ENCODE measurements at regions not wholly inside any gene's neighbourhood (a gene's known extent, or its start where the extent isn't known, plus 50 kb on each side); places are given as distances from the start of the nearest gene placed in this dataset.

DNA sequence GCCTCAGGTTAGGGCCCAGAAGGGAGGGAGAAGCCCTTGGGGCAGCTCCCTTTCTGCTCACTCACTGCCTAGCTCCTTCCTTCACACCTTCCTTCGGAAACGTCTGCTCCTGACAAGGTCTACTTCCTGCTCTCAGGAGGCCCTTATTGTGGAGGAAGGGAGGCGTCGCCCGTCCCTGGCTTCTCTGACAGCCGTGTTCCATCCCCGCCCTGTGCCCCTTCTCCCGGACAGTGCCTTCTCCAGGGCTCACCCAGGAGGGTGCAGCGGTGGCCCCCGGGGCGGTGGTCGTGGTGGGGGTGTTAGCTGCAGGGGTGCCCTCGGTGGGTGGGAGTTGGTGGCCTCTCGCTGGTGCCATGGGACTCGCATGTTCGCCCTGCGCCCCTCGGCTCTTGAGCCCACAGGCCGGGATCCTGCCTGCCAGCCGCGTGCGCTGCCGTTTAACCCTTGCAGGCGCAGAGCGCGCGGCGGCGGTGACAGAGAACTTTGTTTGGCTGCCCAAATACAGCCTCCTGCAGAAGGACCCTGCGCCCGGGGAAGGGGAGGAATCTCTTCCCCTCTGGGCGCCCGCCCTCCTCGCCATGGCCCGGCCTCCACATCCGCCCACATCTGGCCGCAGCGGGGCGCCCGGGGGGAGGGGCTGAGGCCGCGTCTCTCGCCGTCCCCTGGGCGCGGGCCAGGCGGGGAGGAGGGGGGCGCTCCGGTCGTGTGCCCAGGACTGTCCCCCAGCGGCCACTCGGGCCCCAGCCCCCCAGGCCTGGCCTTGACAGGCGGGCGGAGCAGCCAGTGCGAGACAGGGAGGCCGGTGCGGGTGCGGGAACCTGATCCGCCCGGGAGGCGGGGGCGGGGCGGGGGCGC, 231.9 kb downstream of the SEC14L1 start:
- Histone ChIP-seq H3K4me1 (ENCODE audit: control insufficient read depth, insufficient read depth, low read length) (peaks cover 15% of the 10 kb centered on the region), H3K9me3 (ENCODE audit: control insufficient read depth, insufficient read depth, low read depth, low read length) (no peaks in the 10 kb centered on the region), H3K36me3 (ENCODE audit: control insufficient read depth in 2 of 2, insufficient read depth in 1 of 2, low read length in 2 of 2) (no peaks in the 10 kb centered on the region), H3K4me3 (ENCODE audit: low read depth, low read length) (peak overlapping the region; percentile 76), H3K27ac (ENCODE audit: extremely low read depth, low read depth, low read length) (peak overlapping the region; percentile 47; the same call in 1 of the 2 replicates)
- ChIA-PET CTCF (interaction anchor here (0.8 to 1.3 kb wide), 3 partner anchors 42 to 92 kb away, joined by 3 to 5 read pairs (median 3); no protein-coding TSS in a partner anchor), POLR2A (interaction anchor here (0.6 to 1.5 kb wide), 3 partner anchors 9 to 366 kb away, joined by 3 to 5 read pairs (median 3); no protein-coding TSS in a partner anchor)
- TF ChIP-seq, protein P1, sequence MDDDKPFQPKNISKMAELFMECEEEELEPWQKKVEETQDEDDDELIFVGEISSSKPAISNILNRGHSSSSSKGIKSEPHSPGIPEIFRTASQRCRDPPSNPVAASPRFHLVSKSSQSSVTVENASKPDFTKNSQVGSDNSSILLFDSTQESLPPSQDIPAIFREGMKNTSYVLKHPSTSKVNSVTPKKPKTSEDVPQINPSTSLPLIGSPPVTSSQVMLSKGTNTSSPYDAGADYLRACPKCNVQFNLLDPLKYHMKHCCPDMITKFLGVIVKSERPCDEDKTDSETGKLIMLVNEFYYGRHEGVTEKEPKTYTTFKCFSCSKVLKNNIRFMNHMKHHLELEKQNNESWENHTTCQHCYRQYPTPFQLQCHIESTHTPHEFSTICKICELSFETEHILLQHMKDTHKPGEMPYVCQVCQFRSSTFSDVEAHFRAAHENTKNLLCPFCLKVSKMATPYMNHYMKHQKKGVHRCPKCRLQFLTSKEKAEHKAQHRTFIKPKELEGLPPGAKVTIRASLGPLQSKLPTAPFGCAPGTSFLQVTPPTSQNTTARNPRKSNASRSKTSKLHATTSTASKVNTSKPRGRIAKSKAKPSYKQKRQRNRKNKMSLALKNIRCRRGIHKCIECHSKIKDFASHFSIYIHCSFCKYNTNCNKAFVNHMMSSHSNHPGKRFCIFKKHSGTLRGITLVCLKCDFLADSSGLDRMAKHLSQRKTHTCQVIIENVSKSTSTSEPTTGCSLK (tag by site-specific recombination; IDR thresholded peaks at IDR 0.05), result no peak; the same call in 1 of the 2 replicates
- TF ChIP-seq FEZF1 (tag by site-specific recombination; IDR thresholded peaks at IDR 0.05), result no peak
- peak; percentile 64; the same call in 1 of the 2 replicates for TF ChIP-seq BCL11A (tag by site-specific recombination; IDR thresholded peaks at IDR 0.05; ENCODE audit: low read depth)
- TF ChIP-seq ZNF843 (tag by site-specific recombination; IDR thresholded peaks at IDR 0.05), result peak; percentile 38; the same call in 1 of the 2 replicates
- no peak for TF ChIP-seq ZNF146 (tag by site-specific recombination; IDR thresholded peaks at IDR 0.05)
- TF ChIP-seq BCL11B (tag by site-specific recombination; IDR thresholded peaks at IDR 0.05; ENCODE audit: low read depth), result no peak
- TF ChIP-seq ZNF561 (tag by site-specific recombination; IDR thresholded peaks at IDR 0.05; ENCODE audit: borderline replicate concordance), result peak; percentile 90
- no peak for TF ChIP-seq REPIN1 (tag by site-specific recombination; IDR thresholded peaks at IDR 0.05; ENCODE audit: low read depth)
- peak; percentile 72 for TF ChIP-seq ZEB2 (tag by site-specific recombination; IDR thresholded peaks at IDR 0.05)
- TF ChIP-seq, protein P2, sequence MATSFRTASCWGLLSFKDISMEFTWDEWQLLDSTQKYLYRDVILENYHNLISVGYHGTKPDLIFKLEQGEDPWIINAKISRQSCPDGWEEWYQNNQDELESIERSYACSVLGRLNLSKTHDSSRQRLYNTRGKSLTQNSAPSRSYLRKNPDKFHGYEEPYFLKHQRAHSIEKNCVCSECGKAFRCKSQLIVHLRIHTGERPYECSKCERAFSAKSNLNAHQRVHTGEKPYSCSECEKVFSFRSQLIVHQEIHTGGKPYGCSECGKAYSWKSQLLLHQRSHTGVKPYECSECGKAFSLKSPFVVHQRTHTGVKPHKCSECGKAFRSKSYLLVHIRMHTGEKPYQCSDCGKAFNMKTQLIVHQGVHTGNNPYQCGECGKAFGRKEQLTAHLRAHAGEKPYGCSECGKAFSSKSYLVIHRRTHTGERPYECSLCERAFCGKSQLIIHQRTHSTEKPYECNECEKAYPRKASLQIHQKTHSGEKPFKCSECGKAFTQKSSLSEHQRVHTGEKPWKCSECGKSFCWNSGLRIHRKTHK (tag by site-specific recombination; IDR thresholded peaks at IDR 0.05), result no peak
- peak; percentile 56; the same call in 1 of the 2 replicates for TF ChIP-seq KLF8 (tag by site-specific recombination; IDR thresholded peaks at IDR 0.05)
- TF ChIP-seq, protein P3, sequence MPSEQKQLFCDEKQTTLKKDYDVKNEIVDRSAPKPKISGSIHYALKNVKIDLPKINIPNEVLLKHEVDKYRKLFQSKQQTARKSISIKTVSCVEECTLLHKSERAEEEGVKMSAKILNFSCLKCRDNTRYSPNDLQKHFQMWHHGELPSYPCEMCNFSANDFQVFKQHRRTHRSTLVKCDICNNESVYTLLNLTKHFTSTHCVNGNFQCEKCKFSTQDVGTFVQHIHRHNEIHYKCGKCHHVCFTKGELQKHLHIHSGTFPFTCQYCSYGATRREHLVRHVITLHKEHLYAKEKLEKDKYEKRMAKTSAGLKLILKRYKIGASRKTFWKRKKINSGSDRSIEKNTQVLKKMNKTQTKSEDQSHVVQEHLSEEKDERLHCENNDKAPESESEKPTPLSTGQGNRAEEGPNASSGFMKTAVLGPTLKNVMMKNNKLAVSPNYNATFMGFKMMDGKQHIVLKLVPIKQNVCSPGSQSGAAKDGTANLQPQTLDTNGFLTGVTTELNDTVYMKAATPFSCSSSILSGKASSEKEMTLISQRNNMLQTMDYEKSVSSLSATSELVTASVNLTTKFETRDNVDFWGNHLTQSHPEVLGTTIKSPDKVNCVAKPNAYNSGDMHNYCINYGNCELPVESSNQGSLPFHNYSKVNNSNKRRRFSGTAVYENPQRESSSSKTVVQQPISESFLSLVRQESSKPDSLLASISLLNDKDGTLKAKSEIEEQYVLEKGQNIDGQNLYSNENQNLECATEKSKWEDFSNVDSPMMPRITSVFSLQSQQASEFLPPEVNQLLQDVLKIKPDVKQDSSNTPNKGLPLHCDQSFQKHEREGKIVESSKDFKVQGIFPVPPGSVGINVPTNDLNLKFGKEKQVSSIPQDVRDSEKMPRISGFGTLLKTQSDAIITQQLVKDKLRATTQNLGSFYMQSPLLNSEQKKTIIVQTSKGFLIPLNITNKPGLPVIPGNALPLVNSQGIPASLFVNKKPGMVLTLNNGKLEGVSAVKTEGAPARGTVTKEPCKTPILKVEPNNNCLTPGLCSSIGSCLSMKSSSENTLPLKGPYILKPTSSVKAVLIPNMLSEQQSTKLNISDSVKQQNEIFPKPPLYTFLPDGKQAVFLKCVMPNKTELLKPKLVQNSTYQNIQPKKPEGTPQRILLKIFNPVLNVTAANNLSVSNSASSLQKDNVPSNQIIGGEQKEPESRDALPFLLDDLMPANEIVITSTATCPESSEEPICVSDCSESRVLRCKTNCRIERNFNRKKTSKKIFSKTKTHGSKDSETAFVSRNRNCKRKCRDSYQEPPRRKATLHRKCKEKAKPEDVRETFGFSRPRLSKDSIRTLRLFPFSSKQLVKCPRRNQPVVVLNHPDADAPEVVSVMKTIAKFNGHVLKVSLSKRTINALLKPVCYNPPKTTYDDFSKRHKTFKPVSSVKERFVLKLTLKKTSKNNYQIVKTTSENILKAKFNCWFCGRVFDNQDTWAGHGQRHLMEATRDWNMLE (tag by site-specific recombination; conservative IDR thresholded peaks at IDR 0.05; ENCODE audit: low read depth), result no peak
- TF ChIP-seq, protein P4, sequence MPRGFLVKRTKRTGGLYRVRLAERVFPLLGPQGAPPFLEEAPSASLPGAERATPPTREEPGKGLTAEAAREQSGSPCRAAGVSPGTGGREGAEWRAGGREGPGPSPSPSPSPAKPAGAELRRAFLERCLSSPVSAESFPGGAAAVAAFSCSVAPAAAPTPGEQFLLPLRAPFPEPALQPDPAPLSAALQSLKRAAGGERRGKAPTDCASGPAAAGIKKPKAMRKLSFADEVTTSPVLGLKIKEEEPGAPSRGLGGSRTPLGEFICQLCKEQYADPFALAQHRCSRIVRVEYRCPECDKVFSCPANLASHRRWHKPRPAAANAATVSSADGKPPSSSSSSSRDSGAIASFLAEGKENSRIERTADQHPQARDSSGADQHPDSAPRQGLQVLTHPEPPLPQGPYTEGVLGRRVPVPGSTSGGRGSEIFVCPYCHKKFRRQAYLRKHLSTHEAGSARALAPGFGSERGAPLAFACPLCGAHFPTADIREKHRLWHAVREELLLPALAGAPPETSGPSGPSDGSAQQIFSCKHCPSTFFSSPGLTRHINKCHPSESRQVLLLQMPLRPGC (tag by site-specific recombination; IDR thresholded peaks at IDR 0.05), result no peak
- TF ChIP-seq, protein P5, sequence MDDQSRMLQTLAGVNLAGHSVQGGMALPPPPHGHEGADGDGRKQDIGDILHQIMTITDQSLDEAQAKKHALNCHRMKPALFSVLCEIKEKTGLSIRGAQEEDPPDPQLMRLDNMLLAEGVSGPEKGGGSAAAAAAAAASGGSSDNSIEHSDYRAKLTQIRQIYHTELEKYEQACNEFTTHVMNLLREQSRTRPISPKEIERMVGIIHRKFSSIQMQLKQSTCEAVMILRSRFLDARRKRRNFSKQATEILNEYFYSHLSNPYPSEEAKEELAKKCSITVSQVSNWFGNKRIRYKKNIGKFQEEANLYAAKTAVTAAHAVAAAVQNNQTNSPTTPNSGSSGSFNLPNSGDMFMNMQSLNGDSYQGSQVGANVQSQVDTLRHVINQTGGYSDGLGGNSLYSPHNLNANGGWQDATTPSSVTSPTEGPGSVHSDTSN (CRISPR knock-in tag; IDR thresholded peaks at IDR 0.05), result peak; percentile 90
- TF ChIP-seq ZNF157 (tag by site-specific recombination; IDR thresholded peaks at IDR 0.05), result no peak
- TF ChIP-seq, protein P6, sequence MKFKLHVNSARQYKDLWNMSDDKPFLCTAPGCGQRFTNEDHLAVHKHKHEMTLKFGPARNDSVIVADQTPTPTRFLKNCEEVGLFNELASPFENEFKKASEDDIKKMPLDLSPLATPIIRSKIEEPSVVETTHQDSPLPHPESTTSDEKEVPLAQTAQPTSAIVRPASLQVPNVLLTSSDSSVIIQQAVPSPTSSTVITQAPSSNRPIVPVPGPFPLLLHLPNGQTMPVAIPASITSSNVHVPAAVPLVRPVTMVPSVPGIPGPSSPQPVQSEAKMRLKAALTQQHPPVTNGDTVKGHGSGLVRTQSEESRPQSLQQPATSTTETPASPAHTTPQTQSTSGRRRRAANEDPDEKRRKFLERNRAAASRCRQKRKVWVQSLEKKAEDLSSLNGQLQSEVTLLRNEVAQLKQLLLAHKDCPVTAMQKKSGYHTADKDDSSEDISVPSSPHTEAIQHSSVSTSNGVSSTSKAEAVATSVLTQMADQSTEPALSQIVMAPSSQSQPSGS (tag by site-specific recombination; IDR thresholded peaks at IDR 0.05; ENCODE audit: low read depth), result no peak
- TF ChIP-seq ZNF114 (tag by site-specific recombination; IDR thresholded peaks at IDR 0.05), result no peak
- no peak for TF ChIP-seq ZNF239 (tag by site-specific recombination; IDR thresholded peaks at IDR 0.05)
- TF ChIP-seq, protein P7, sequence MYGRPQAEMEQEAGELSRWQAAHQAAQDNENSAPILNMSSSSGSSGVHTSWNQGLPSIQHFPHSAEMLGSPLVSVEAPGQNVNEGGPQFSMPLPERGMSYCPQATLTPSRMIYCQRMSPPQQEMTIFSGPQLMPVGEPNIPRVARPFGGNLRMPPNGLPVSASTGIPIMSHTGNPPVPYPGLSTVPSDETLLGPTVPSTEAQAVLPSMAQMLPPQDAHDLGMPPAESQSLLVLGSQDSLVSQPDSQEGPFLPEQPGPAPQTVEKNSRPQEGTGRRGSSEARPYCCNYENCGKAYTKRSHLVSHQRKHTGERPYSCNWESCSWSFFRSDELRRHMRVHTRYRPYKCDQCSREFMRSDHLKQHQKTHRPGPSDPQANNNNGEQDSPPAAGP (tag by site-specific recombination; IDR thresholded peaks at IDR 0.05), result peak; percentile 81
- no peak for TF ChIP-seq ZNF138 (tag by site-specific recombination; IDR thresholded peaks at IDR 0.05; ENCODE audit: borderline replicate concordance)
- 0 out of 2 replicates have a peak, but pooled peaks have one; percentile 30 for TF ChIP-seq SCRT2 (tag by site-specific recombination; IDR thresholded peaks at IDR 0.05)
- TF ChIP-seq ZBTB48 (tag by site-specific recombination; IDR thresholded peaks at IDR 0.05), result peak; percentile 57
